GM18951 (cell line): ENCODE measurements at regions not wholly inside any gene's neighbourhood (a gene's known extent, or its start where the extent isn't known, plus 50 kb on each side); places are given as distances from the start of the nearest gene placed in this dataset.
"Not testable (repeated sequence)": the region's sequence is repeated elsewhere in the genome, so short reads cannot be mapped to it uniquely, and the experiment has no call there.

Experiments used
- POLR2A ChIP-seq: IDR thresholded peaks from 4 replicates; pipeline ENCODE4 v1.6.1; 2011; ENCODE audit warnings: mild to moderate bottlenecking; ENCODE audit not compliant: insufficient read length, insufficient read depth; ENCODE audit errors: extremely low read depth
- in situ Hi-C: fragments of 300-500 bp; cut with MboI; formaldehyde crosslinking; loops from one replicate; pipeline ENCODE4 v1.12.0; 2022; ENCODE audit warnings: low sequenced_read_pairs, mixed read lengths, inconsistent platforms; ENCODE audit not compliant: unreplicated experiment

GRCh38 chr10:27382176-27382575, 121.9 kb upstream of the RAB18 start:
- TF ChIP-seq POLR2A: no peak
- in situ Hi-C loops: no loop called here

- TF ChIP-seq POLR2A: no peak
- in situ Hi-C loops: no loop called here
These were observed 123.2 kb upstream of the RAB18 start for GRCh38 chr10:27380929-27381358.

- in situ Hi-C loops: not testable (repeated sequence)
These were observed 125.1 kb upstream of the RAB18 start for GRCh38 chr10:27379041-27379440.

GRCh38 chr10:27373566-27374160, 130.4 kb upstream of the RAB18 start:
- no peak for TF ChIP-seq POLR2A
- in situ Hi-C loops: no loop called here

- in situ Hi-C loops: no loop called here
- no peak for TF ChIP-seq POLR2A
These were observed 131.5 kb upstream of the ACBD5 start for GRCh38 chr10:27372095-27372494.

- in situ Hi-C loops: not testable (repeated sequence)
These were observed 130.8 kb upstream of the ACBD5 start for GRCh38 chr10:27371375-27371774.

GRCh38 chr10:27369880-27370279, 129.3 kb upstream of the ACBD5 start:
- TF ChIP-seq POLR2A: no peak
- in situ Hi-C loops: no loop called here

- no peak for TF ChIP-seq POLR2A
- in situ Hi-C loops: no loop called here
These were observed 128.1 kb upstream of the ACBD5 start for GRCh38 chr10:27368706-27369105.

- TF ChIP-seq POLR2A: no peak
- in situ Hi-C loops: no loop called here
These were observed 126.2 kb upstream of the ACBD5 start for GRCh38 chr10:27366769-27367168.

GRCh38 chr10:27364028-27364427, 123.4 kb upstream of the ACBD5 start:
- no peak for TF ChIP-seq POLR2A
- in situ Hi-C loops: no loop called here

GRCh38 chr10:27360581-27361172, 120.1 kb upstream of the ACBD5 start:
- no peak for TF ChIP-seq POLR2A
- in situ Hi-C loops: no loop called here

GRCh38 chr10:27359792-27360355, 119.3 kb upstream of the ACBD5 start:
- in situ Hi-C loops: no loop called here

GRCh38 chr10:27356738-27357137, 116.1 kb upstream of the ACBD5 start:
- in situ Hi-C loops: no loop called here
- TF ChIP-seq POLR2A: no peak

More at GRCh38 chr10:27359792-27360355, 119.3 kb upstream of the ACBD5 start:
- TF ChIP-seq POLR2A: no peak

GRCh38 chr10:27355918-27356573, 115.4 kb upstream of the ACBD5 start:
- in situ Hi-C loops: no loop called here
- no peak for TF ChIP-seq POLR2A

- in situ Hi-C loops: not testable (repeated sequence)
These were observed 114.2 kb upstream of the ACBD5 start for GRCh38 chr10:27354643-27355270.

- in situ Hi-C loops: not testable (repeated sequence)
These were observed 113.5 kb upstream of the ACBD5 start for GRCh38 chr10:27354100-27354499.
